GM18502 (cell line): ENCODE measurements at regions not wholly inside any gene's neighbourhood (a gene's known extent, or its start where the extent isn't known, plus 50 kb on each side); places are given as distances from the start of the nearest gene placed in this dataset.
A peak's percentile ranks its signal among the peaks of the same experiment; 100 is the strongest.
"Not testable (repeated sequence)": the region's sequence is repeated elsewhere in the genome, so short reads cannot be mapped to it uniquely, and the experiment has no call there.

Source experiments
- ATAC-seq: cut with Tn5 transposase; IDR thresholded peaks from one replicate; pipeline ENCODE4 v1.9.1; 2021; ENCODE audit warnings: mild to moderate bottlenecking; ENCODE audit not compliant: unreplicated experiment, poor library complexity

DNA sequence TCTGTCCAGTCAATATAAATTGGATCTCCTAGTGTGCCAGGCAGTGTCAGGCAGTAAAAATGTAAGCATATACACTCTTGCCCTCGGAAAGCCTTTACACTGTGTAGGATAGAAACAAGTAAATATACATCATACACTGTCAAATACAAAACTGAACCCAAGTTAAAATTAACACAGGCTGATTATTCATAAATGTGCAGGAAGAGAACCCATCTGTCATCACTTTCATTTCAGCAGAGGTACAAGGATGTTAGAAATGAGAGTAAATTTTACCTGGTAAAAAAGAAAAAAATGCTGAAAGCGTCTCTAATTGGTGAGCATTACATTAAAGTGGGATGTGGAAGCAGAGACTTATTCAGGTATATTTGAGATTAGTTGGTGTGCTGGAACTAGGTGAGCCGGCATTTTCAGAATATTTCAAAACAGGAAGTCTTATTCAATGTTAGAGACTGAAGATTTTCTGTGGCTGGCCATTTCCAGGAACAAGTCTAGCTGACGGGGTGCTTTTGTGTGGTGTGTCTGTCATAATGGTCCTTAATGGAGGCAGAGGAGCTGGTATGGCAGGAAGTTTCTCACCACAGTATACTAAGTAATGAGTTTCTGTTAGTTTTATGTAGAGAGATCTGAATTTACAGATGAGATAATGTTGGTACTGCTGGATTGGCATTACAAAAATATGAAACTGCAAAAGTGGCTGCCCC lies 192.6 kb downstream of the CASP12 start:
- peak; percentile 100 for ATAC-seq

DNA sequence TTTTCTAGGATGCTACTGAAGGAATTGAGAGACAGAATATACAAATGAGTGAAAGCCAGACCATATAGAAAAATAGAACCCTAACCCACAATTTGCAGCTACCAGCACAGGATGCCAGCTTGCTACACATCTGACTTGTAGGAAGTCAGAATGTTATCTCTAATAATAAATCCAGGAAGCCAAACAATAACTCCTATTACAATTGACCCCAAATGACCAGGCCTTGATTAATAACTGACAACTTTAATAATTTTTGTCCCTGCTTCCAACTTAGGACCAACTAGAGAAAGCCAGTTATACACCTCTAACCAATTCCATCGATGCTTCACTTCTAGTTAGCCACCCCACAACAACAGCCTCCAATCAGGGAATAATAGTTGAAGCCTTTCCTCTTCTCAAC lies 193.4 kb downstream of the CASP12 start:
- no peak for ATAC-seq

DNA sequence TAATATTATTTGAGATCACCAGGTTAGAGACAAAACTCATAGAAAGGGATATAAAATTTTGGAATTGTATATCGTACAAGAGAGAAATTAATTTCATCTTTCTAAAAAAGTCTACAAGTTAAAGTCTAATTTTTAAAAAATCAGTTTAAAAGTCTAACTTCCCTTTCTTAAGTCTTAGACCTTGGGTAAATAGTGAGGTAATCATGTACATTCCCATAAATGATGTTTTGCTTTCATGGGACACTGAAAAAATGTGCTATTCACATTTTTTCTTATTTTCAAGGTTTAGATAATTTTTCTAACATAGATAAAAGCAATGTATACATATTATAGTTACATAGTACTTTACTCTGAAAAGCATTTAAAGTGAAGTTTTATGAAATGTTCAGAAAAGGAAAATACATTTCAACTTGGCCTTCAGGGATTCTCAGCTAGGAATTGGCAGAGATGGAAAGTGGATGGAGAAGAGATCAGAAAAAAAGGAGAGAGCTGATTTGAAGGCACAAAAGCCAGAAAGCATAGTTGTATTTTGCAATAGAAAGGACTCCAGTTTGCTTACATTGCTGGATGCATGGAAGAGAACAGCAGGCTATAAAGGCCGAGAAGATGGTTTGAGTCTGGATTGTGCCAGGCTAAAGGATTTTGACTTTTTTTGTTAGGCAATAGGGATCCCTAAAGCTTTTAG lies 194.0 kb downstream of the CASP12 start:
- no peak for ATAC-seq

DNA sequence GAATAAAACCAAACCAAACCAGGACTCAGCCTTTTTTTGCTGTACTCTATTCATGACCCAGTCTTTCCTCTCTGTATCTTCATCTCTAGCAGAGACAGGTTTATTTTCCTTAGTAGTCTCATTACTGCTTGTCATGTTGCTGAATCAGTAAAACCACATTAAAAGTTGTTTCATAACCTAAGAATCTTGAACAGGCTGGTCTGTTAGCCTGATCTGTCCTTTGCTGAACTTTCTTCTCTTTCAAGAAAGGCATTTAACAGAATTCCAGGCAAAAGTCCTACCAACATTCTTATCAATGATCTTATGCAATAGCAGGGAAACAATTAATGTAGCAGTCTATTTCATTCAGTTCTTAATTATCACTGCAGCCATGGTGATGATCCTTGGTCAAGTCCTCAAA lies 197.7 kb downstream of the CASP12 start:
- no peak for ATAC-seq

DNA sequence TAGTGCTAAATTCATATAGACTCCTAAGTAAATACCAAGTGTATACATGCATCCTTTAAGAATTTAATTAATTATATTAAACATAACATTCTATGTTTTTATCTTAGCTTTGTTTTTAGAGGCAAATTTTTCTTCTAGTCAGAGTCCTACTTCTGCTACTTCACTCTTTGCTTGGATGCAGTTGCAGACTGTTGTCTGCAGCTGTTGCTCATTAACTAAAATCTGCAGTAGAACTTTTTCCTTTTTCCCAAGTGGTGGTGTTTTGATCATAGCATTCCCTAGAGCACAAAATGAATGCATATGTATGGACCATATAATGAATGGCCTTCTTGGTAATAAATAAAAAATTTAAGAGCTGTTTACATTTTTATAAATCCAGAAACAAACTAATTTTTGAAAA lies 198.3 kb downstream of the CASP12 start:
- no peak for ATAC-seq

DNA sequence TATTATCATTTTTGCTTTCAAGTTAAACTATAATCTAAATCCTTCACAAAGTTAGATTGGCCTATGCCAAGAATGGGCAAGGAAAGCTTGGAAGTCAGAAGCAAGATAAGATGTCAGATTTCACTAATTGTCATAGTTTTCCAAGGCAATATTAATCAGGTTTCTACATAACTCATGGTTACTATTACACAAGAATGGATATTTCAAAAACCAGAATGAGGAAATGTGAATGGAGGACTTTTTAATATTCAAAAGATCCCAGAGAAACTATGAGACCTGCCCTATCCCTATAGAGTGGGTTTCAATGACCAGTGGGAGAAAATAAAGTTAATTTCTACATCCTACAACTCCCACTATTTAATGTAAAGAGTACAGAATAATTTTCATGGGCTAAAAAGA lies 203.2 kb downstream of the CASP12 start:
- no peak for ATAC-seq

DNA sequence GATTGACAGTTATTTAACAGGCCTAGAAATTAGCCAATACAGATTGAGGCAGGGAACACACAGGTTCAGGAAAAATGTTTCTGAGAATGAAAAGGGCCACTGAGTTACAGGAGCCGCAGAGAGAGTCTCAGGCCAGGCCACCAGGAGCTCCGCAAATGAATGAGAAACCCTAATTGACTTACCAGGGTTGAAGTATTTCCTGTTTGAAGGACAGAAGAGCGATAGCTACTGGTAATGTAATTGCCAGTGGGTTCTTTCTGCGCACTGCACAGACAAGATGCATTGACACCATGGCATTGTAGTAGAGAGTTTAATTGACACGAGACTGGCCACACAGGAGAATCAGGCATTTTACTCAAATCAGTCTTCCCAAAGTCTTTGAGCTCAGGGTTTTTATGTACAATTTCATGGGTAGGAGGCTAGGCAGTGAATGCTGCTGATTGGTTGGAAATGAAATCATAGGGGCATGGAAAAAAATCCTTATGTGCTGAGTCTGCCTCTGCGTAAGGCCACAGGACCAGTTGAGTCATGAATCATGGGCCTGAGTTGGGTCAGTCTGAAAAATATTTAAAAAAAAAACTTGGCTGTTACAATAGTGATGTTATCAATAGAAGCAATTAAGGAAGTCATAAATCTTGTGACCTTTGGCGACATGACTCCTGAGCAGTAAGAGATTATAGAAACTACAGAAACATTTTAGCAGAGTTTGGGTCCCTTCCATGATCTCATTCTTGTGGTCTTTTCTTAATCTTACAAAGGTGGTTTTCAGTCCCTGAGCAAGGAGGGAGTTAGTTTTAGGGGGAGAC lies 203.8 kb downstream of the CASP12 start:
- no peak for ATAC-seq

DNA sequence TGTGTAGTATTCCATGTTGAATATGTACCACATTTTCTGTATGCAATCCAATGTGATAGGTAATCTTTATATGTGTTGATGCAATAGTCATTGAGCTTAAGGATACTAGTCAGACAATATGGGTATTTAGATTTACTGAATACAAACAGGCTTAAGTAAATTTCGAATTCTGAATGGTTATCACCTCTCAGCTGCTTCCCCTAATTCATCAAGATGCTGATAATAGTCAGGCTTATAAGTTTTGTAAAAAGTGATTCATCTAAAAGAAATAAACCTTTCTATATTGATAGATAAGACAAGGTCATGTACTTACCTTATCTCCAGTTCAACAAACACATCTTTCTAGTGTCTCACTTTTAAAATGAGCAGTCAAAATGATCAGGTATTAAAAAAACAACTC lies 205.5 kb downstream of the CASP12 start:
- ATAC-seq, result no peak

DNA sequence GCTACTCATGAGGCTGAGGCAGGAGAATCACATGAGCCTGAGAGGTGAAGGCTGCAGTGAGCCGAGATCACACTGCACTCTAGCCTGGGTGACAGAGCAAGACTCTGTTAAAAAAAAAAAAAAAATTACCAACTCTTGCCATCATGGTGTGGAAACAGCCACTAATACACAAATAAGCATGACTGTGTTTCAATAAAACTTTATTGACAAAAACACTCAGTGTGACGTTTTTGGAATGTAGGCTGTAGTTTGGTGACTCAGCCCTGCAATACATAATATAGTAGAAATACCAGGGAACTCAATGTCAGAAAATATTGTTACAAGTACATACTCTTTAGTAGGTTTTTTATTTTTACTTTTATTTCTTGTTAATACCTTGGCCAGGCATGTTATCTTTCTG lies 207.1 kb downstream of the CASP12 start:
- no peak for ATAC-seq

DNA sequence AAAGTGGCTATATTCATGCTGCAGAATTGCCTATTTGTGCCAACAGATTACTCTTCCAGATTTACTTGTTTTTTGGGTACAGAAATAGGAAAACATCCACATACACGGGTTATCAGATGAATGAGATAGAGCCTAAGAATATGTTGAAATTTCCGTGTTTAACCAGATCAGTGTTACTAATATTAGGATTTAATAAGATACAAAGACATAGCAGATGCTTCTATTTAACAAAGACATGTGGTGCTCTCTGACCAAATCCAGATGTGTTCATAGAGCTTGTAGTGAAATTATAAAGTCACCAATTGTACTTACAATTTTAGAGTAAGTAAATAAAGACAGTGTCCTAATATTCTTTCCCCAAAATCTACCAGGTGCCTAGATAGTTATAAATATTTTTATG lies 208.0 kb downstream of the CASP12 start:
- no peak for ATAC-seq

DNA sequence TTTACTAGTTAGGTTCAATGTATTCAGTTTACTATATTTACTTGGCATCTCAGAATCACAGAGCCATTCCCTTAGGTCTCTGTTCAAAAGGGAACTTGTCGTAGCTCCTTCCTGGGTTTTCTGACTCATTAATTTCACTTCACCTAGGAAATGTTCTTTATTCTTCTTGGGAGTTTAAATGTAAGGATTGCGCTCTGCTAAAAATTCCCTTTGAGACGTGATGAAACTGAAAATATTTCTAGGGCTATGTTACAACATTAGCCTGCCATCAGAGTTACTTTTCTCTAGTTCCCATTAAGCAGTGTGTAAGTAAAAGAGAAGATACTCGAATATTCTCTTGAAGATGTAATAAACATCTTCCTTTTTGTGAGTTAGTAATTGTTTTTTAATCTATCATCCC lies 209.5 kb downstream of the CASP12 start:
- ATAC-seq, result no peak

DNA sequence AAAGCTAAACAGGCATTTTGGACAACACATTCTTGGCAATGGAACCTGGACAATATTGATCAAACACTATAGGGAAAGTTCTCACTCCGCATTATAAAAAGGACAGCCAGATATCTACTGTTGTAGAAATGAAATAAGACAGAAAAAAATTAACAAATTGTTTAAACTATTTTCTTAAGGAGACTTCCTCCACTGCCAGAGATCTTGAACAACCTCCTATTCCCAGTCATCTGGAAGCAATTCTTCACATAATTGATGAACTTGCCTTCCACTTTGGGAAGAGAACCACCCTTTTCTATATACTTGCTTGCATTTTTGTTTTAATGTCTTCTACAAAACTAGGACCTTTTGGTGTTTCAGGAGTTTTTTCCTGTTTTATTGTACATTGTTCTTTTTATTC lies 216.1 kb downstream of the CASP12 start:
- no peak for ATAC-seq

DNA sequence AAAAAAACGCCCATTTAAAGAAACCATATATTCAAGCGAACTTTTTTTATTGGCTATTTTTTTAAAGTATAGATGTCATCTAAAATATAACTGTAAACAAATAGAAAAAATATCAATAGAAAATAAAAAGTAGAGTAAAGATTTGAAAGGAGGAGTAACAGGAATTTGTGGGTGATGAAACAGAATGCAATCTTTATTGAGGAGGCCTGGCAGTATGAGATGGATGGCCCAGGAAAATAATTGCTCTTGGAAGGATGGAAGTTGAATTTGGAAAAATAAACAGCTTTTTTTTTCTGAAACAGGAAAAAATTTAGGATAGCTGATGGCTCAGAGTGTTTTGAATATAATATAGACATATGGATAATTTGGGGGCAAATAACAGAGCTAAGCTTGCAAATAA lies 219.0 kb downstream of the CASP12 start:
- ATAC-seq, result no peak

DNA sequence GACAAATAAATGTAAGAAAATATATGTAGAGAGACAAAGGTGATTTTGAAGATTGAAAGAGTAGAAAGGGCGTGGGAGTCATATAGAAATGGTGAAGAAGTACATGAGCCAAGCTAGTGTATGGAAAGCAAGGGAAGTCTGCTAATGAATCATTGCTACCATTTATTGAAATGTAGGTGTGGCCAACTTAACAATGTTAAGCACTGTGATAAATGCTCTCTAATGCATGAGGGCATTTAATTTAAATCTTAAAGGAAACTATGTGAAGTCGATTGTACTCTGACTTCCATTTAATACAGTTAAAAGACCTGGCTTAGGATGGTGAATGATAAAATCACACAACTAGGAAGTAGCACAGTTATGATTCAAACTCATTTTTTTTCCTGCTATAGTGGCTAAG lies 219.9 kb downstream of the CASP12 start:
- no peak for ATAC-seq

DNA sequence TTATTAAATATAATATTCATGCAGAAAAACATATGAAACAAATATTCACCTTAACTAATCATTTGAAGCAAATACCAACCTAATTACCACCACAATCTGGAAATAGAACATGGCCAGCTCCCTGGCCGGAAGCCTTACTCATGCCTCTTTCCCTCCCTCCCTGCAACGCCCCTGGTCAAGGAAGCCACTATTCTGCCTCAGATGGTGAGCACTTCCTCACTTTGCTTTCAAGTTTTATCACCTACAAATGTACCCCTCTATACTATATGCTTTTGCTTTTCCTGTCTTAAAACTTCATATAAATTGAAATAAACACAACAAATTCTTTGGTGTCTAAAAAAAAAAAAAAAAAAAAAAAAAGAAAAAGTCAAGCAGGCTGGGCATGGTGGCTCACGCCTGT lies 221.2 kb downstream of the CASP12 start:
- not testable (repeated sequence) for ATAC-seq

DNA sequence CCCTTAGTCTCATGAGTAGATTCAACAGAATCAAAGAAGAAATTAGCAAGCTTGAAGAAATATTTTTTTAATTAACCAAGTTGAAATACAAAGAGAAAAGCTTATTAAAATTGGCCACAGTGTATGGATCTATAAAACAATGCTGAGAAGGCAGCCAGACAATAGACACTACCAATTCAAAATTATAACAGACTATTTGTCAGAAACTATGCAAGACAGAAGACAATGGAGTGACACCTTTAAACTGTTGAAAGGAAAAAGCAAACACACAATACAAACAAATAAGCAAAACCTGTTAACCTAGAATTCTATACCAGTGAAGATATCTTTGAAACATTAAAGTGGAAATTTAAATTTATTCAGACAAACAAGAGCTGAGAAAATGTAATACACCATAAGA lies 225.4 kb downstream of the CASP12 start:
- no peak for ATAC-seq

DNA sequence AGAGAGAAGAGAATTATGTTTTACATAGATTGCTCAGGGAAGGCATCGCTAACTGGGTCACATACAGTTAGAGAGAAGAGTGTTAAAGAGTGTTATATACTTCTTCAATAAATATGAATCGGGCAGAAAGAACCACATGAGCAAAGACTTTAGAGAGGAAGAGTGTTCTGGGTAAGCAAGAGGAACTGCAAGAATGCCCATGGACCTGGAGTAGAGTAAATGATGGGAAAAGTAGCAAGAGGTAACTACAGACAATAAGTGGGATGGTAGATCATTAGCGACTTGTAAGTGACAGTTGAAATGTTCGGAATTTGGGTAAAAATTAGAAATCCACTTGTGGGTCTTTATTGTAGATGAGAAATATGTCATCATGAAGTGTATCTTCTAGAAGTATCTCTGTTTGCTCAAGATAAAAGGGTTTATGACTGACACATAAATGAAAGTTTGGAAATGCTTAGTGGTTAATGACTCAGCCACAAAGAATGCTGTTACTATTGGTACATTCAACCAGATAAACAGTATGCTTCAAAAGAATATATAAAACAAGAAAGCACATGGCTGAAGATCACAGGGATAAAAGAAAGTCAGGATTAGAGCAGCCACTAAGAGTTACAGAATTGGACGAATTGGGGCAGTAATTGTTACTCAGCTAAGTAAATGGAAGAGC lies 229.3 kb downstream of the CASP12 start:
- ATAC-seq, result no peak

DNA sequence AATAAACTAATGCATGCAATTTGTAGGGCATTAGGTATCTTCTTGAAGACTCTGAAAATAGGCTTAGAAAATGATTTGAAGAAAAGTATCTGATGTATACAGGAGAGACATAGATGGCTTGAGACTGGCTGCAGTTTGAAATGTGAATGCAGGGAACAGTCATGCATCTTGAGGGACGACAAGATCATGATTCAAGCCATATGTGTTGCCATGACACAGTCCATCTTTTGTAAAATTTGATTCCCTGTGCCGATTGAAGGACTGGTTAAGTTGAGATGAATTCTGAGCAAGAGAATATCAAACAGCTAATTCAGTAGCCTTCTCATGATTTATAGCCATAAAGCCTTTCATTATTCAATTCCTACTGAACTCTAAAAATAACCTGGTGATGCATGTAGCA lies 231.6 kb downstream of the CASP12 start:
- no peak for ATAC-seq

DNA sequence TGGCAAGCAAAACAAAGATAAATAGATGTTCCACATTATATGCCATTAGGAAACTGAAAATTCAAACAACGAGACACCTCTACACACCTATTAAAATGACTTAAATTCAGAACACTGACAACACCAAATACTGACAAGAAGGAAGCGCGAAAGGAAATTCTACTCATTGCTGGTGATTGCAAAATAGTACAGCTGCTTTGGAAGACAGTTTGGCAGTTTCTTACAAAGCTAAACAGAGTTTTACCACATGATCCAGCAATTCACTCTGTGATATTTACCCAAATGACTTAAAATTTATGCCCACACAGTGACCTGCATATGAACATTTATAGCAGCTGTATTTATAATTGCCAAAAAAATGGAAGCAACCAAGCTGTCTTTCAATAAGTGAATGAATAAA lies 232.6 kb downstream of the CASP12 start:
- no peak for ATAC-seq

DNA sequence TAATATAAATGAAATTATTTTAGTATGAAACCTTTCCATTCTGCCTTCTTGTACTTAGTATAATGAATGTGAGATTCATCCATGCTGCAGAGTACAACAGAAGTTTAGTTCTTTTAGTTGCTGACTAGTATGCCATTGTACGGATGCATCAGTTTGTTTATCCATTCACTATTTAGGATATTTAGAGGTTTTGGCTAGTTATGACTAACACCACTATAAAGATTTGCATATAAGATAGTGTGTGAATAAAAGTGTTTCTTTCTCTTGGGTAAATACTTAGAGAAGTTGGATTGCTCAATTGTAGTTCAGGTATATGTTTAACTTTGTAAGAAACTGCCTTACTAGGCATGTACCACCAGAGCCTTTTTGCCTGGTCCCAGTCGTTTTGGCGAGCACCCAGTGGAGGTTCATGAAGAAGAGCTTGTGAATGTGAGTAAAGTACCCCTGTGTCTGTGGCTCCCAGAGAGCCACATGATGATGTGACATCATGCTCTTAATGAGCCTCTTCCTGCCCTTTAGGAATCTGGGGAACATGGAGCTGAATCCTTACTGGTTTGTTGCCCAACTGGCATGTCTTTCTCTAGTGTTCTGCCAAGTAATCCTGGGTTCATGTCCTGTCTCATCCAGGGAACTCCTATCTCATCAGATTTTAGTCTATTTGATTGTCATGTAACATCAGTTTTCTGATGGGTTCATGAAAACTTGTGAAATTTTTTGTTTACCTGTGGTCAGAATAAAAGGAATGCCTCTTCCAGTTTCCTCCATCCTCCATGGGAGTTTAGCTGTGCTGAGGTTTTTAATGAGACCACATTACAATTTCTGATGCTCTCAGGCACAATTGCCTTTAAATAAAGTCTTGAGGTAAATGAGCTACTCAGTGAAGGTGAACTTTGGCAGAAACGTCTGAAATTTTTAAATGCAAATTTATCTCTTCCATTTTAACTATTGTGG lies 234.8 kb downstream of the CASP12 start:
- no peak for ATAC-seq
